PC-3 (cell line): ENCODE measurements at regions not wholly inside any gene's neighbourhood (a gene's known extent, or its start where the extent isn't known, plus 50 kb on each side); places are given as distances from the start of the nearest gene placed in this dataset.

Experiments used
- EZH2 ChIP-seq: fragments of 300-600 bp; sonication (generic); IDR thresholded peaks from one replicate; pipeline ENCODE4 v1.6.1; 2017; ENCODE audit warnings: antibody characterized with exemption, mild to moderate bottlenecking, low read length; ENCODE audit not compliant: unreplicated experiment
- TF ChIP-seq, protein P1 (sequence below): fragments of 300-600 bp; sonication (generic); conservative IDR thresholded peaks from 2 replicates; pipeline ENCODE4 v1.5.1; 2017; ENCODE audit warnings: antibody characterized with exemption, low read depth, mild to moderate bottlenecking, low read length

DNA sequence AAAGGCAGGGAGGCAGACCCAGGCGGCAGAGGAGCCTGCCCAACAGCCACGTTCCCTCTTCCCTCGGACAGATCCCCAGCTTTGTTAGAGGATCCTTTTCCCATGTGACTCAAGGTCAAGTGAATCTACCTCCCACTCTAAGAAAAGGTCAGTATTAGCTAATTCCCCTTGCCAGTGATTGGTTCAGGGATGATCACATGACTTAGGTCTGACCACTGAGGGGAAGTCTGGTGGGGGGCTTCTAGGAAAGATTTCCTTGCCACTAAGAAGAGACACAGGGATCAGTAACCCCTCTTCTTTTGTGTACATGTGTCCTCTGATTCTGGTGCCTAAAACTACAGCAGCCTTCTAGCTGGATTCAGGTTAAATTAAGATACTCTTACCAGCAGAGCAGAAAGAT lies 266.3 kb upstream of the NSMCE3 start:
- TF ChIP-seq, protein P1, sequence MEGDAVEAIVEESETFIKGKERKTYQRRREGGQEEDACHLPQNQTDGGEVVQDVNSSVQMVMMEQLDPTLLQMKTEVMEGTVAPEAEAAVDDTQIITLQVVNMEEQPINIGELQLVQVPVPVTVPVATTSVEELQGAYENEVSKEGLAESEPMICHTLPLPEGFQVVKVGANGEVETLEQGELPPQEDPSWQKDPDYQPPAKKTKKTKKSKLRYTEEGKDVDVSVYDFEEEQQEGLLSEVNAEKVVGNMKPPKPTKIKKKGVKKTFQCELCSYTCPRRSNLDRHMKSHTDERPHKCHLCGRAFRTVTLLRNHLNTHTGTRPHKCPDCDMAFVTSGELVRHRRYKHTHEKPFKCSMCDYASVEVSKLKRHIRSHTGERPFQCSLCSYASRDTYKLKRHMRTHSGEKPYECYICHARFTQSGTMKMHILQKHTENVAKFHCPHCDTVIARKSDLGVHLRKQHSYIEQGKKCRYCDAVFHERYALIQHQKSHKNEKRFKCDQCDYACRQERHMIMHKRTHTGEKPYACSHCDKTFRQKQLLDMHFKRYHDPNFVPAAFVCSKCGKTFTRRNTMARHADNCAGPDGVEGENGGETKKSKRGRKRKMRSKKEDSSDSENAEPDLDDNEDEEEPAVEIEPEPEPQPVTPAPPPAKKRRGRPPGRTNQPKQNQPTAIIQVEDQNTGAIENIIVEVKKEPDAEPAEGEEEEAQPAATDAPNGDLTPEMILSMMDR: no peak
- TF ChIP-seq EZH2: no peak
